ENCODE measurements at regions not wholly inside any gene's neighbourhood (a gene's known extent, or its start where the extent isn't known, plus 50 kb on each side); places are given as distances from the start of the nearest gene placed in this dataset.

- DNase-seq (ENCODE audit: low spot score): no peak
- Mint-ChIP-seq H3K4me3 (ENCODE audit: unreplicated experiment) (no peak overlapping the region), H3K27ac (ENCODE audit: unreplicated experiment) (no peak overlapping the region), H3K4me1 (ENCODE audit: low read depth) (no peaks in the 10 kb centered on the region), H3K36me3 (ENCODE audit: low read depth) (no peaks in the 10 kb centered on the region), H3K9me3 (ENCODE audit: low read depth) (no peaks in the 10 kb centered on the region), H3K27me3 (ENCODE audit: low read depth) (no peaks in the 10 kb centered on the region)
- TF ChIP-seq, protein P1, sequence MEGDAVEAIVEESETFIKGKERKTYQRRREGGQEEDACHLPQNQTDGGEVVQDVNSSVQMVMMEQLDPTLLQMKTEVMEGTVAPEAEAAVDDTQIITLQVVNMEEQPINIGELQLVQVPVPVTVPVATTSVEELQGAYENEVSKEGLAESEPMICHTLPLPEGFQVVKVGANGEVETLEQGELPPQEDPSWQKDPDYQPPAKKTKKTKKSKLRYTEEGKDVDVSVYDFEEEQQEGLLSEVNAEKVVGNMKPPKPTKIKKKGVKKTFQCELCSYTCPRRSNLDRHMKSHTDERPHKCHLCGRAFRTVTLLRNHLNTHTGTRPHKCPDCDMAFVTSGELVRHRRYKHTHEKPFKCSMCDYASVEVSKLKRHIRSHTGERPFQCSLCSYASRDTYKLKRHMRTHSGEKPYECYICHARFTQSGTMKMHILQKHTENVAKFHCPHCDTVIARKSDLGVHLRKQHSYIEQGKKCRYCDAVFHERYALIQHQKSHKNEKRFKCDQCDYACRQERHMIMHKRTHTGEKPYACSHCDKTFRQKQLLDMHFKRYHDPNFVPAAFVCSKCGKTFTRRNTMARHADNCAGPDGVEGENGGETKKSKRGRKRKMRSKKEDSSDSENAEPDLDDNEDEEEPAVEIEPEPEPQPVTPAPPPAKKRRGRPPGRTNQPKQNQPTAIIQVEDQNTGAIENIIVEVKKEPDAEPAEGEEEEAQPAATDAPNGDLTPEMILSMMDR (IDR thresholded peaks at IDR 0.05): no peak
Observed at GRCh38 chr2:5387406-5387805, 304.8 kb upstream of the SOX11 start.

GRCh38 chr2:5389740-5390139 lies 302.4 kb upstream of the SOX11 start:
- Mint-ChIP-seq H3K27ac (ENCODE audit: unreplicated experiment) (no peak overlapping the region), H3K27me3 (ENCODE audit: low read depth) (no peaks in the 10 kb centered on the region)
- no peak for DNase-seq (ENCODE audit: low spot score)

DNA sequence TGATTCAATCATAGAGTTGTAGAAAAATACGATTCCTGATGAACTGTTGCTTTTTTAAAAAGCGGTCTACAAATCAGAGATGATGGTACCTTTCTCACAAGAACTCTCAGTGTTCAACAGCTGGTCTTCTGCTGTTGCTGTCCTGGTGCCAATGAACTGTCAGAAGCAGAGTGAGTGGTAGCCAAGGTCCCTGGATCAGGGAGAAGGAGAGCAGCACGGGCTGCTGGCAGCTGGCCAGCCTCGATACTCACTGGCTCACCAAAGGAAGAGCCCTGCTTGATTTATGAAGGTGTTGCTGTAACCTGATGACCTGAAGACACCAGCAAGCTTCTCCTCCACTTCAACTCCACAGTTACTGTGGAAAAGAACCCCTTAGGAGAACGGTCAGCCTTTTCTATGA lies 300.8 kb upstream of the SOX11 start:
- Mint-ChIP-seq H3K27ac (ENCODE audit: unreplicated experiment) (no peak overlapping the region), H3K9me3 (ENCODE audit: low read depth) (no peaks in the 10 kb centered on the region), H3K27me3 (ENCODE audit: low read depth) (no peaks in the 10 kb centered on the region), H3K36me3 (ENCODE audit: low read depth) (no peaks in the 10 kb centered on the region), H3K4me1 (ENCODE audit: low read depth) (no peaks in the 10 kb centered on the region), H3K4me3 (ENCODE audit: unreplicated experiment) (no peak overlapping the region)
- DNase-seq (ENCODE audit: low spot score): no peak
- TF ChIP-seq, protein P1 (IDR thresholded peaks at IDR 0.05): no peak

More at GRCh38 chr2:5389740-5390139, 302.4 kb upstream of the SOX11 start:
- Mint-ChIP-seq H3K9me3 (ENCODE audit: low read depth) (no peaks in the 10 kb centered on the region), H3K36me3 (ENCODE audit: low read depth) (no peaks in the 10 kb centered on the region), H3K4me1 (ENCODE audit: low read depth) (no peaks in the 10 kb centered on the region), H3K4me3 (ENCODE audit: unreplicated experiment) (no peak overlapping the region)
- TF ChIP-seq, protein P1 (IDR thresholded peaks at IDR 0.05): no peak

DNA sequence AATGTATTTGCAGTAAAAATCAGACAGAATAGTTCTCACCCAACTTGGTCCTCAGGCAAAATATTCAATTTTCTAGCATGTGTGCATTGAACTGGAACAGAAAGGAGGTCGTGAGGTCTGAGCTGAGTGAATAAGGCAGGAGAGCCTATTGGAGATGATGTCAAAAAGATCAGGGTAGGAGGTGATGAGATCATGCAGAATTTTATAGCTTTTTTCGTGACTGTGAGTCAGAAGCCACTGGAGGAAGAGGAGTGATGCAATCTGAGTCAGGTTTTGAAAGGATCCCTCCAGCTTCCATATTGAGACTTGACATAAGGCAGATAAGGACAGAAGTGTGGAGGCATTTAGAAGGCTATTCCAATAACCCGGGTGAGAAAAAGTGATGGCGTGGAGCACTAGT lies 299.5 kb upstream of the SOX11 start:
- Mint-ChIP-seq H3K9me3 (ENCODE audit: low read depth) (no peaks in the 10 kb centered on the region), H3K27me3 (ENCODE audit: low read depth) (no peaks in the 10 kb centered on the region), H3K27ac (ENCODE audit: unreplicated experiment) (no peak overlapping the region), H3K36me3 (ENCODE audit: low read depth) (no peaks in the 10 kb centered on the region), H3K4me1 (ENCODE audit: low read depth) (peaks cover 3% of the 10 kb centered on the region), H3K4me3 (ENCODE audit: unreplicated experiment) (no peak overlapping the region)
- TF ChIP-seq, protein P1 (IDR thresholded peaks at IDR 0.05): no peak
- DNase-seq (ENCODE audit: low spot score): no peak

DNA sequence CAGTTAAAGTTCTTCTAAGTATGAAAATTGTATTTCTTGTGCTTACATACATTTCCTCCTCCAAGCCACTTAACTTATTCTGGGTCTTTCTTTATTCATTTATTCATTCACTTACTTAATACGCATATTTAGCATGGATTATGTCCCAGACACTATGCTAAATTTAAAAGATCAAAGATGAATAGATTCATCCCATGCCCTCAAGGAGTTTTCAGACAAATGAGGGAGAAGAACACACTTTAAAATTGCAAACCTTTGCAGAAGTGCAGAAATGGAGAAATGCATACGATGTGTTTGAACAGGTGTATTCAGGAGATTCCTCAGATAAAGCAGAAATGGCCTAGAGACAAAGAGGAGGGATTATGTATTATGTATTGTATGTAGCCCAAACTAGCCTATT lies 298.7 kb upstream of the SOX11 start:
- H3K36me3 Mint-ChIP-seq (ENCODE audit: low read depth): no peaks in the 10 kb centered on the region
- H3K9me3 Mint-ChIP-seq (ENCODE audit: low read depth): no peaks in the 10 kb centered on the region
- H3K4me1 Mint-ChIP-seq (ENCODE audit: low read depth): peaks cover 5% of the 10 kb centered on the region
- TF ChIP-seq, protein P1 (IDR thresholded peaks at IDR 0.05): no peak
- DNase-seq (ENCODE audit: low spot score): no peak
- no peaks in the 10 kb centered on the region for H3K27me3 Mint-ChIP-seq (ENCODE audit: low read depth)
- H3K27ac Mint-ChIP-seq (ENCODE audit: unreplicated experiment): no peak overlapping the region
- H3K4me3 Mint-ChIP-seq (ENCODE audit: unreplicated experiment): no peak overlapping the region
